OCI-LY3 (cell line): ENCODE measurements at regions not wholly inside any gene's neighbourhood (a gene's known extent, or its start where the extent isn't known, plus 50 kb on each side); places are given as distances from the start of the nearest gene placed in this dataset.

ENCODE experiments used
- H2AFZ ChIP-seq: fragments of 200-600, 300-600 bp; shearing (Covaris generic); 2 replicates; pipeline ENCODE4 v1.6.0; 2014; ENCODE audit warnings: antibody characterized with exemption, low read depth, low read length
- H3K27ac ChIP-seq: fragments of 200-600, 300-600 bp; sonication (generic); 2 replicates; pipeline ENCODE4 v1.5.1; 2014; ENCODE audit warnings: mild to moderate bottlenecking, low read length, moderate library complexity, mixed read lengths
- H3K27me3 ChIP-seq: fragments of 200-600, 300-600 bp; sonication (generic); 2 replicates; pipeline ENCODE4 v1.6.1; 2014; ENCODE audit warnings: low read depth, low read length, mixed read lengths
- H3K36me3 ChIP-seq: fragments of 200-600, 300-600 bp; sonication (generic); replicated peaks from 2 replicates; pipeline ENCODE3; 2014; ENCODE audit warnings: low read depth, low read length, mixed read lengths
- H3K4me1 ChIP-seq: fragments of 300-600, 200-600 bp; sonication (generic); 2 replicates; pipeline ENCODE4 v1.6.1; 2014; ENCODE audit warnings: low read length, mixed read lengths
- H3K4me2 ChIP-seq: fragments of 200-600, 300-600 bp; sonication (generic); 2 replicates; pipeline ENCODE4 v1.6.1; 2014; ENCODE audit warnings: low read length, mixed read lengths
- H3K4me3 ChIP-seq: fragments of 300-600, 200-600 bp; sonication (generic); 2 replicates; pipeline ENCODE4 v1.5.1; 2014; ENCODE audit warnings: antibody characterized with exemption, mild to moderate bottlenecking, low read length, moderate library complexity
- H3K79me2 ChIP-seq: fragments of 300-600, 200-600 bp; shearing (Covaris generic); 2 replicates; pipeline ENCODE4 v1.6.1; 2014; ENCODE audit warnings: mild to moderate bottlenecking, low read length, mixed read lengths
- H3K9ac ChIP-seq: fragments of 300-600, 200-600 bp; shearing (Covaris generic); 2 replicates; pipeline ENCODE4 v1.6.0; 2014; ENCODE audit warnings: mild to moderate bottlenecking, low read length, moderate library complexity
- H3K9me3 ChIP-seq: fragments of 200-600, 300-600 bp; shearing (Covaris generic); 2 replicates; pipeline ENCODE4 v1.6.1; 2014; ENCODE audit warnings: low read length, mixed read lengths; ENCODE audit not compliant: insufficient read depth
- H4K20me1 ChIP-seq: fragments of 200-600, 300-600 bp; sonication (generic); 2 replicates; pipeline ENCODE4 v1.6.1; 2016; ENCODE audit warnings: low read length, mixed read lengths; ENCODE audit not compliant: insufficient read depth
- CTCF ChIP-seq: fragments of 200-600, 300-600 bp; sonication (generic); IDR thresholded peaks from 2 replicates; pipeline ENCODE4 v1.5.1; 2014; ENCODE audit warnings: antibody characterized with exemption, low read length, low read depth
- EZH2phosphoT487 ChIP-seq: fragments of 200-600 bp; shearing (Covaris generic); IDR thresholded peaks from 2 replicates; pipeline ENCODE4 v1.6.1; 2018; ENCODE audit warnings: antibody characterized with exemption, mixed run types, low read depth

GRCh38 chr7:50869108-50869725 lies 86.5 kb upstream of the GRB10 start:
- Histone ChIP-seq H3K9ac (no peak overlapping the region), H3K4me2 (no peak overlapping the region), H3K27ac (no peak overlapping the region), H4K20me1 (no peaks in the 10 kb centered on the region), H3K27me3 (peaks cover 3% of the 10 kb centered on the region; the same call in 1 of the 2 replicates), H3K79me2 (no peaks in the 10 kb centered on the region), H3K4me1 (no peaks in the 10 kb centered on the region), H3K36me3 (no peaks in the 10 kb centered on the region), H3K9me3 (no peaks in the 10 kb centered on the region), H2AFZ (no peak overlapping the region), H3K4me3 (no peak overlapping the region)
- TF ChIP-seq EZH2phosphoT487 (no peak), CTCF (no peak)

- H3K4me1 ChIP-seq, result no peaks in the 10 kb centered on the region
- H3K79me2 ChIP-seq, result no peaks in the 10 kb centered on the region
- no peak overlapping the region for H3K27ac ChIP-seq
- no peak overlapping the region for H3K4me3 ChIP-seq
- no peak overlapping the region for H2AFZ ChIP-seq
- H3K9me3 ChIP-seq, result no peaks in the 10 kb centered on the region
- no peak overlapping the region for H3K4me2 ChIP-seq
- peaks cover 3% of the 10 kb centered on the region; the same call in 1 of the 2 replicates for H3K27me3 ChIP-seq
- TF ChIP-seq EZH2phosphoT487, result no peak
- TF ChIP-seq CTCF, result no peak
- H3K36me3 ChIP-seq, result no peaks in the 10 kb centered on the region
- H3K9ac ChIP-seq, result no peak overlapping the region
- H4K20me1 ChIP-seq, result no peaks in the 10 kb centered on the region
Measured at GRCh38 chr7:50868426-50869100, 85.9 kb upstream of the GRB10 start.

- Histone ChIP-seq H3K27me3 (peaks cover 3% of the 10 kb centered on the region; the same call in 1 of the 2 replicates), H3K79me2 (no peaks in the 10 kb centered on the region), H3K4me2 (no peak overlapping the region), H3K4me3 (no peak overlapping the region), H3K9me3 (no peaks in the 10 kb centered on the region), H2AFZ (no peak overlapping the region), H3K27ac (no peak overlapping the region), H4K20me1 (no peaks in the 10 kb centered on the region), H3K36me3 (no peaks in the 10 kb centered on the region), H3K9ac (no peak overlapping the region), H3K4me1 (no peaks in the 10 kb centered on the region)
- TF ChIP-seq EZH2phosphoT487 (no peak), CTCF (no peak)
Measured at GRCh38 chr7:50867034-50867356, 84.3 kb upstream of the GRB10 start.

- H3K4me3 ChIP-seq, result no peak overlapping the region
- no peak overlapping the region for H3K27ac ChIP-seq
Measured at GRCh38 chr7:50866343-50867033, 83.8 kb upstream of the GRB10 start.

More at GRCh38 chr7:50866343-50867033, 83.8 kb upstream of the GRB10 start:
- H4K20me1 ChIP-seq, result no peaks in the 10 kb centered on the region
- H3K27me3 ChIP-seq, result peaks cover 3% of the 10 kb centered on the region; the same call in 1 of the 2 replicates
- no peaks in the 10 kb centered on the region for H3K79me2 ChIP-seq
- no peak overlapping the region for H2AFZ ChIP-seq
- no peaks in the 10 kb centered on the region for H3K9me3 ChIP-seq
- TF ChIP-seq EZH2phosphoT487, result no peak
- no peak for TF ChIP-seq CTCF
- H3K4me1 ChIP-seq, result no peaks in the 10 kb centered on the region
- H3K4me2 ChIP-seq, result no peak overlapping the region
- H3K36me3 ChIP-seq, result no peaks in the 10 kb centered on the region
- no peak overlapping the region for H3K9ac ChIP-seq
